ENCODE measurements at regions not wholly inside any gene's neighbourhood (a gene's known extent, or its start where the extent isn't known, plus 50 kb on each side); places are given as distances from the start of the nearest gene placed in this dataset.

DNA sequence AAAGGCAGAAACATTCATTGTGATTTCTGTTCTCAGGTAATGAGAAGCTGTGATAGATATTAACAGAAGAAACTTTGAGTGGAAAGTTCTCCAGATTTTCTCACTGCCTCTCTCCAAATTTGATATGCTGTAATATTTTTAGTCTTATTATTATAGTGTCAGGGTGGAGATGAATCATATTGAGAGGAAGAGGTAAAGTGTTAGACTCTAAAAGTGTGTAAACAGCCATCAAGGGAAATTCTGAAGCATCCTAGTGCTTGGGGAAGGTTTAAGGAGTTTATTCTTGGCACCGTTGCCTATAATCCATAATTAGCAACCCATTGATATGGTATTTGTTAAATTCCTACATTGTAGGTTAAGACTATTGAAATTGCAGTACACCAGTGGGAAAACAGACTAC lies 104.7 kb upstream of the NABP1 start:
- intact Hi-C loops (cut with micrococcal nuclease), result no loop called here
- Histone ChIP-seq H3K27me3 (ENCODE audit: low read depth) (peaks cover 23% of the 10 kb centered on the region), H3K27ac (replicated peaks) (no peak overlapping the region), H3K4me1 (no peaks in the 10 kb centered on the region), H3K9me3 (replicated peaks) (no peaks in the 10 kb centered on the region), H3K36me3 (no peaks in the 10 kb centered on the region), H3K4me3 (no peak overlapping the region)
- DNase-seq, result no peak
- TF ChIP-seq, protein P1, sequence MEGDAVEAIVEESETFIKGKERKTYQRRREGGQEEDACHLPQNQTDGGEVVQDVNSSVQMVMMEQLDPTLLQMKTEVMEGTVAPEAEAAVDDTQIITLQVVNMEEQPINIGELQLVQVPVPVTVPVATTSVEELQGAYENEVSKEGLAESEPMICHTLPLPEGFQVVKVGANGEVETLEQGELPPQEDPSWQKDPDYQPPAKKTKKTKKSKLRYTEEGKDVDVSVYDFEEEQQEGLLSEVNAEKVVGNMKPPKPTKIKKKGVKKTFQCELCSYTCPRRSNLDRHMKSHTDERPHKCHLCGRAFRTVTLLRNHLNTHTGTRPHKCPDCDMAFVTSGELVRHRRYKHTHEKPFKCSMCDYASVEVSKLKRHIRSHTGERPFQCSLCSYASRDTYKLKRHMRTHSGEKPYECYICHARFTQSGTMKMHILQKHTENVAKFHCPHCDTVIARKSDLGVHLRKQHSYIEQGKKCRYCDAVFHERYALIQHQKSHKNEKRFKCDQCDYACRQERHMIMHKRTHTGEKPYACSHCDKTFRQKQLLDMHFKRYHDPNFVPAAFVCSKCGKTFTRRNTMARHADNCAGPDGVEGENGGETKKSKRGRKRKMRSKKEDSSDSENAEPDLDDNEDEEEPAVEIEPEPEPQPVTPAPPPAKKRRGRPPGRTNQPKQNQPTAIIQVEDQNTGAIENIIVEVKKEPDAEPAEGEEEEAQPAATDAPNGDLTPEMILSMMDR (IDR thresholded peaks at IDR 0.05; ENCODE audit: borderline replicate concordance), result no peak

DNA sequence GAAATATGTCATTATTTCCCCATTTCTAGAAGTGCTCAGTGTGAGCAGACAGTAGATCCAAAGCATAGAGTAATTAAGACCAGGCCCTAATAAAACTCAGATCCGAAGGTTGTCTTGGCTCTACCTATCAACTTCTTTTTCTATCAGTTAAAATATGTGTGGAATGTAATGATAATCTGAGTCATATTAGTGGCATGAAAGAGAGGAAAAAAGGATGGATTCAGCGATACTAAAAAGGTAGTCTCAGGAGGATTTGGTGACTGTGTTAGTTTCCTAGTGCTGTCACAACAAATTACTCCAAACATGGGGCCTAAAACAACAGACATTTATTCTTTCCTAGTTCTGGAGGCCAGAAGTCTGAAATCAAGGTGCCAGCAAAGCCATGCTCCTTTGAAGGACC lies 103.7 kb upstream of the NABP1 start:
- no peaks in the 10 kb centered on the region for H3K9me3 ChIP-seq (replicated peaks)
- DNase-seq, result no peak
- H3K27me3 ChIP-seq (ENCODE audit: low read depth), result peaks cover 23% of the 10 kb centered on the region
- H3K4me3 ChIP-seq, result no peak overlapping the region
- no peaks in the 10 kb centered on the region for H3K36me3 ChIP-seq
- H3K4me1 ChIP-seq, result no peaks in the 10 kb centered on the region
- no peak overlapping the region for H3K27ac ChIP-seq (replicated peaks)
- TF ChIP-seq, protein P1 (IDR thresholded peaks at IDR 0.05; ENCODE audit: borderline replicate concordance), result no peak
- intact Hi-C loops (cut with micrococcal nuclease), result no loop called here

DNA sequence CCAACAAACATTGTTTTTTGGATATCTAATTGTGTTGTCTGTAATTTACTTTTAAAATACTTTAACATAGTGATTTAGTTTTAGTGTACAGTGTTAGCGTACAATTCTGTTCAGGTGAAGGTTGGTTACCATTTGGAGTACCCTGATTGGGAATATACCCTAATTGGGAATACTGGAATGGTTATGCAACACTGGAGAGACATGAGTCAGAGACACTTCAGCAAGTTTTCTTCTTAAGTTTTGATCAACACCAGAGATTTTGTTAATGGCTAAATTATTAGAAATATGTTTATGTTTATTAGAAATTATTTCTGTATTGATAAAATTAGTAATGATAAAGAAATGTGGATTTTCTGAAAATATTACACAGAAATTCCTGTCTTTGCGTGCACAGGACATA lies 100.3 kb upstream of the NABP1 start:
- no peaks in the 10 kb centered on the region for H3K4me1 ChIP-seq
- H3K36me3 ChIP-seq, result no peaks in the 10 kb centered on the region
- no peak overlapping the region for H3K4me3 ChIP-seq
- H3K27me3 ChIP-seq (ENCODE audit: low read depth), result peaks cover 4% of the 10 kb centered on the region
- TF ChIP-seq, protein P1 (IDR thresholded peaks at IDR 0.05; ENCODE audit: borderline replicate concordance), result no peak
- no peak overlapping the region for H3K27ac ChIP-seq (replicated peaks)
- no peaks in the 10 kb centered on the region for H3K9me3 ChIP-seq (replicated peaks)
- no peak for DNase-seq
- intact Hi-C loops (cut with micrococcal nuclease), result no loop called here

DNA sequence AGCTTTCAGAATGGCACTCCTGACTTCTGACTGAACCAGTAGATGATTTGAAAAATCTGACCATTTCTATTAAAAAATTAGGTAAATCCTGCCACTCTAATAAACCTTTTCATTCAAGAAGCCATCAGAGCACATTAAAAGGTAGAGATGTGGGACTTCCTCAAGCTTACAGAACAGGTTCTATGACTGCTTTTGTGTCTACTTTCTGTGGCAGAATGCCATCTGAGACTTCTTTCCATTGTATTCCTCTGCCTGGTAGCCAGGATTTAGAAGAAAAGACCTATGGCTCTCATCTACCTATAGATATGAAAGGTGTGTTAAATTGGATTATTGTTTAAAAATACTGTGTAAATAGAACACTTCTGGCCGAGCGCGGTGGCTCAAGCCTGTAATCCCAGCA lies 99.9 kb upstream of the NABP1 start:
- no peak overlapping the region for H3K4me3 ChIP-seq
- H3K27me3 ChIP-seq (ENCODE audit: low read depth), result peaks cover 4% of the 10 kb centered on the region
- no peak overlapping the region for H3K27ac ChIP-seq (replicated peaks)
- no peaks in the 10 kb centered on the region for H3K9me3 ChIP-seq (replicated peaks)
- intact Hi-C loops (cut with micrococcal nuclease), result no loop called here
- H3K4me1 ChIP-seq, result no peaks in the 10 kb centered on the region
- no peaks in the 10 kb centered on the region for H3K36me3 ChIP-seq
- no peak for DNase-seq
- TF ChIP-seq, protein P1 (IDR thresholded peaks at IDR 0.05; ENCODE audit: borderline replicate concordance), result no peak

DNA sequence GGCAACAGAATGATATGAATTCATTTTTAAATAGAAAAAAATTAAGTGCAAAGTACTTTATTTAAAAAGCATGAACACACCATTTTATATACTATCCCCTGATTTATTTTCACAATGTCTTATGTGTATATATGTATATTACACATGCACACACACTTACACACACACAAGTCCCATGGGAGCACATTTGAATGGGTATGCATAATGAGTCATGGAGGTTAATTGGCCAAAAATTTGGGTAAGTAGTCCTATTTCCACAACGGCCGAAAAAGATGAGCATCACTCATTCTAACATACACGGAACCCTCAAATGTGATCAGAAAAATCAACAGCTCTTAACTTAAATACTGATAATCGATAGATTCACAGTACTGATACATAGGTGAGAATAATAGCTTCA lies 97.4 kb upstream of the NABP1 start:
- H3K9me3 ChIP-seq (replicated peaks), result no peaks in the 10 kb centered on the region
- H3K27ac ChIP-seq (replicated peaks), result no peak overlapping the region
- peaks cover 4% of the 10 kb centered on the region for H3K27me3 ChIP-seq (ENCODE audit: low read depth)
- H3K4me1 ChIP-seq, result no peaks in the 10 kb centered on the region
- intact Hi-C loops (cut with micrococcal nuclease), result no loop called here
- H3K36me3 ChIP-seq, result no peaks in the 10 kb centered on the region
- H3K4me3 ChIP-seq, result no peak overlapping the region
- no peak for DNase-seq
- TF ChIP-seq, protein P1 (IDR thresholded peaks at IDR 0.05; ENCODE audit: borderline replicate concordance), result no peak

DNA sequence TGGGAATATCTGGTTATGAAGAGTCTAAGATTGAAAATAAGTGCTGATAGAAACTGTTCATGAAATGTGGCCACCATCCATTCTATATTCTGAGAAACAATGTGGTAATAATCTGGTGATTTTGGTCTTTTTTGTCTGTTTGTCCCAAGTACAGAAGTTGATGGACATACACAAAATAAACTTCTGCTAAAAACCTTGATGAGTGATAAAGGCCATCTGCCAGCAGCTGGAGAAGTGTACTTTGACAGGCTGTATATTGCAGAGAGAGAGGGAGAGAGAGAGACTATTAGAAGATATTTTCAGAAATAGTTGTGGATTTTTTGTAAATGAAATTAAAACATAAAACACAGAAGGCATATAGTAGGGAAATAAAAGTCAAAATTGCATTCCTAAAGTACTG lies 96.9 kb upstream of the NABP1 start:
- H3K27me3 ChIP-seq (ENCODE audit: low read depth), result peaks cover 4% of the 10 kb centered on the region
- no peaks in the 10 kb centered on the region for H3K36me3 ChIP-seq
- intact Hi-C loops (cut with micrococcal nuclease), result no loop called here
- no peaks in the 10 kb centered on the region for H3K9me3 ChIP-seq (replicated peaks)
- TF ChIP-seq, protein P1 (IDR thresholded peaks at IDR 0.05; ENCODE audit: borderline replicate concordance), result no peak
- H3K27ac ChIP-seq (replicated peaks), result no peak overlapping the region
- DNase-seq, result no peak
- H3K4me3 ChIP-seq, result no peak overlapping the region
- H3K4me1 ChIP-seq, result no peaks in the 10 kb centered on the region
